Esophagus muscularis mucosa (tissue), 4 donors: ENCODE measurements at regions not wholly inside any gene's neighbourhood (a gene's known extent, or its start where the extent isn't known, plus 50 kb on each side); places are given as distances from the start of the nearest gene placed in this dataset.
A peak's percentile ranks its signal among the peaks of the same experiment; 100 is the strongest.

Experiments used
- DNase-seq: peaks from one replicate; pipeline ENCODE4 v3.0.0-alpha.2; 2017; ENCODE audit errors: extremely low spot score
- H3K27ac ChIP-seq, 4 donors: fragments of 200-600 bp; sonication (generic); replicated peaks in 1 of 4; 1 replicate in 3 of 4; 2 replicates in 1 of 4; pipeline ENCODE4 v1.5.1; 2016 to 2019; ENCODE audit warnings: mild to moderate bottlenecking in 1 of 4
- H3K27me3 ChIP-seq, 4 donors: fragments of 200-600 bp; sonication (generic); one replicate each; pipeline versions ENCODE4 v1.5.1 to v1.6.0; 2016 to 2019
- H3K36me3 ChIP-seq, 4 donors: fragments of 200-600 bp; sonication (generic); one replicate each; pipeline ENCODE4 v1.5.1; 2016 to 2019
- H3K4me1 ChIP-seq, 4 donors: fragments of 200-600 bp; sonication (generic); one replicate each; pipeline ENCODE4 v1.5.1; 2016 to 2019
- H3K4me3 ChIP-seq, 4 donors: fragments of 200-600 bp; sonication (generic); 1 replicate in 2 of 4; 2 replicates in 2 of 4; pipeline ENCODE4 v1.5.1; 2016 to 2019; ENCODE audit warnings: mild to moderate bottlenecking in 4 of 4, moderate library complexity in 1 of 4
- H3K9me3 ChIP-seq, 4 donors: fragments of 200-600 bp; sonication (generic); 1 replicate in 3 of 4; 2 replicates in 1 of 4; pipeline ENCODE4 v1.5.1; 2016 to 2019
- CTCF ChIP-seq, 3 experiments: fragments of 200-600 bp in 2 of 3; fragments of 450-650 bp in 1 of 3; sonication (generic) in 2 of 3; IDR thresholded peaks; one replicate each; pipeline ENCODE4 v1.5.1; 2017 to 2019; ENCODE audit warnings: antibody characterized with exemption in 3 of 3, mild to moderate bottlenecking in 2 of 3, moderate library complexity in 1 of 3
- EP300 ChIP-seq: sonication (generic); formaldehyde crosslinking; IDR thresholded peaks from one replicate; pipeline ENCODE4 v1.6.1; 2017; ENCODE audit warnings: antibody characterized with exemption
- POLR2A ChIP-seq: fragments of 450-650 bp; IDR thresholded peaks from one replicate; pipeline ENCODE4 v1.6.1; 2017; ENCODE audit warnings: antibody characterized with exemption, moderate library complexity, mild to moderate bottlenecking, low read depth
- POLR2AphosphoS5 ChIP-seq, 2 donors: sonication (generic); formaldehyde crosslinking; IDR thresholded peaks; one replicate each; pipeline ENCODE4 v1.6.1; 2017; ENCODE audit warnings: antibody characterized with exemption in 2 of 2
- WGBS: methylation state at CpG from one replicate; pipeline ENCODE4 v1.1.5; 2018; 5-methylcytosine and 5-hydroxymethylcytosine counted together
- intact Hi-C: fragments of 100-400 bp; cut with DNase I; formaldehyde crosslinking; loops from one replicate; pipeline ENCODE4 v1.15.1; 2023

GRCh38 chr11:130606178-130606577, 157.7 kb downstream of the ADAMTS15 start:
- Histone ChIP-seq H3K4me1 (peaks cover 50 to 62% (median 52%) of the 10 kb centered on the region in 4 donors), H3K36me3 (no peaks in the 10 kb centered on the region), H3K27me3 (no peaks in the 10 kb centered on the region), H3K9me3 (no peaks in the 10 kb centered on the region), H3K27ac (peak overlapping the region; percentile 62 to 78 (median 67)), H3K4me3 (no peak overlapping the region)
- 86% methylated on average over 4 of the region's 4 CpGs for WGBS
- no peak for DNase-seq
- TF ChIP-seq EP300 = no peak
- TF ChIP-seq POLR2A = no peak
- TF ChIP-seq POLR2AphosphoS5 (IDR thresholded peaks at IDR 0.05) = no peak
- no peak for TF ChIP-seq CTCF (IDR thresholded peaks at IDR 0.05)
- intact Hi-C loops = no loop called here

DNA sequence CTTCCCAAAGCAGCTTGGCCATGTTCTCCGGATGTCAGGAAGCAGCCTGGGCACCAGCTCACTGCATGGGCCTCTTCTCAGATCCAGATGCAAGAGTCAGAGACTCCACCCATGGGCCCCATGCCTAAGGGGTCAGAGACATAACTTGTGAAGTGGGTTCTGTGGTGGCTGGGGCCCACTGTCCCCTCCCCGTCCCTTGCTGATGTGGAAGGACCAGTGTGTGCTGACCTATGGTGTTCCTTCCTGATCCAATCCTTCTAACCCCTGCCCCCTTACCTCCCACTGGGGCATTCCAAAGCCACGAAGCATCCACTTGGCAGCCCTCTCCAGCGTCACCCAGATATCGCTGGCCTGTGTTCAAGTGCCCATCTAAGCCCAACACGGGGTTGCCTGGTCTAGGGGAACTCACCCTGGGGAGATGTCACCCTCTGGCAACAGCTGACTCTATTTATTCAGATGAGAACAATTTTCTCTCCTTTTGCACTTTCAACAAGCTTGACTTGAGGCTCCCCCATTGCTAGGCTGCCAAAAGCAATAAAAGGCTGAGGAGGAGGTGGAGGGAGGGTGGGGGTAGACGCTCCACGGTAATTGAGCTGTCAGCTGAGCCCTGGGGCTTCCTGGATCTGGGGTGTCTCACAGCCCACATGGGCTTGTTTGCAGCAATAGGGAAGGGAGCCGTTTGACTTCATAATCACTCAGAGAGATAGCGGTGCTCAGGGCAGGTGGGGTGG, 158.5 kb downstream of the ADAMTS15 start:
- H3K4me3 ChIP-seq = no peak overlapping the region
- DNase-seq = no peak
- H3K4me1 ChIP-seq = peaks cover 46 to 62% (median 49%) of the 10 kb centered on the region in 4 donors
- no peak for TF ChIP-seq POLR2A
- TF ChIP-seq POLR2AphosphoS5 (IDR thresholded peaks at IDR 0.05) = no peak
- TF ChIP-seq CTCF (IDR thresholded peaks at IDR 0.05) = no peak
- TF ChIP-seq EP300 = no peak
- H3K36me3 ChIP-seq = no peaks in the 10 kb centered on the region
- H3K27ac ChIP-seq = peak overlapping the region; percentile 62 to 78 (median 67)
- H3K27me3 ChIP-seq = no peaks in the 10 kb centered on the region
- intact Hi-C loops = no loop called here
- no peaks in the 10 kb centered on the region for H3K9me3 ChIP-seq
- WGBS = 65% methylated on average over 10 of the region's 10 CpGs

- intact Hi-C loops = no loop called here
- 93% methylated on average over 7 of the region's 8 CpGs for WGBS
Measured at GRCh38 chr11:130608287-130608686, 159.8 kb downstream of the ADAMTS15 start.

DNA sequence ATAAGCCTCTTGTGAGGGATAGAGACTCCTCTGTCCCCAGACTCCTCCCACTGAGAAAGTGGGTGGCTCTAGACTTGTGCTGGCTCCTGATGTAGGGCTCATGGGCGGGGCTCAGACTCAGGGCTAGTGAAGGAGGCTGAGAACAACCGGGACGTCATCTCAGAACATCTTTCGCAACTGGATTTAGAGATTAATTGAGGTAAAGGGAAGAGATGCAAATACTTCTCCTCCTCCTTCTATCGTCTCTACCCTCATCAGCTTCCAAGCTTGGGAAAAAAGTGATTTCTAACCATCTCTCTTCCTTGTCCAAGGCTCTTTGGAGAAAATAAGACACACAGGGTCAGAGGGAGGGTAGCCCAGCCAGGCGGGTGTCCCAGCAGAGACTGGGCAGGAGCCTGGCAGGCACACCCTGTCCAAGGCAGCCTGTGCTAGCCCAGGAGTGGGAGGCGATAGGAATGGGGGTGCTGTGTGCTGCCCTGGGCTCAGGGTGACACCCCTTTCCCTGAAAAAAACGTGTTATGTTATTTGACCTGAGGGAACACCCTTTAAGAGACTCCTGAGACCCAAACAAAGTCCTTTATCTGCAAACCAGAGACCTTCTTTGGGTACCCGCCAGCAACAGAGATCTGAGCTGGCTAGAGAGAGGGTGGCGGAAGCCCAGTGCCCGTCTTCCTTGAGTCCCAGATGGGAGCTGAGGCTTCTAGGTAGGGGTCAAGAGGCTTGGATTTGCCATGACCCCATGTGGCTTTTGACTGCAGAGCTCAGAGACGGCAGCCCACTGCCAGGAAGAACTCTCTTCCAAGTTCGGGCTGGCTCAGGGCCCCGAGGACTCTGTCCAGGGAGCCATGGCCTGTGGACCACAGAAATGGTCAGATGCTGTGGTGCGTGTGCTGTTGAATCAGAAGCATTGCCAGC, 160.9 kb downstream of the ADAMTS15 start:
- no peak overlapping the region for H3K4me3 ChIP-seq
- TF ChIP-seq POLR2AphosphoS5 (IDR thresholded peaks at IDR 0.05) = peak; percentile 27 to 66
- TF ChIP-seq EP300 = no peak
- no peak for TF ChIP-seq POLR2A
- TF ChIP-seq CTCF (IDR thresholded peaks at IDR 0.05) = no peak
- WGBS = 59% methylated on average over 15 of the region's 15 CpGs
- no peaks in the 10 kb centered on the region for H3K9me3 ChIP-seq
- peak; percentile 96 for DNase-seq
- intact Hi-C loops = no loop called here
- H3K27me3 ChIP-seq = no peaks in the 10 kb centered on the region
- H3K36me3 ChIP-seq = no peaks in the 10 kb centered on the region
- peaks cover 40 to 58% (median 43%) of the 10 kb centered on the region in 4 donors for H3K4me1 ChIP-seq
- peak overlapping the region; percentile 62 to 85 (median 74) for H3K27ac ChIP-seq

More at GRCh38 chr11:130608287-130608686, 159.8 kb downstream of the ADAMTS15 start:
- Histone ChIP-seq H3K4me1 (peaks cover 40 to 58% (median 44%) of the 10 kb centered on the region in 4 donors), H3K27me3 (no peaks in the 10 kb centered on the region), H3K9me3 (no peaks in the 10 kb centered on the region), H3K36me3 (no peaks in the 10 kb centered on the region), H3K4me3 (no peak overlapping the region), H3K27ac (peak overlapping the region; percentile 62 to 78 (median 67))
- no peak for DNase-seq
- TF ChIP-seq CTCF (IDR thresholded peaks at IDR 0.05) (no peak), POLR2A (no peak), EP300 (no peak), POLR2AphosphoS5 (IDR thresholded peaks at IDR 0.05) (no peak)
